ENCODE measurements at regions not wholly inside any gene's neighbourhood (a gene's known extent, or its start where the extent isn't known, plus 50 kb on each side); places are given as distances from the start of the nearest gene placed in this dataset.

GRCh38 chr13:44220948-44221347 lies 152.7 kb upstream of the SERP2 start:
- Mint-ChIP-seq H3K9me3 (no peaks in the 10 kb centered on the region), H3K27me3 (ENCODE audit: low read depth) (no peaks in the 10 kb centered on the region), H3K4me3 (no peak overlapping the region), H3K36me3 (ENCODE audit: insufficient read depth) (no peaks in the 10 kb centered on the region), H3K4me1 (ENCODE audit: low read depth) (no peaks in the 10 kb centered on the region)
- ATAC-seq (no peak), DNase-seq (no peak)

GRCh38 chr13:44221657-44222056 lies 152.0 kb upstream of the SERP2 start:
- Mint-ChIP-seq H3K9me3 (no peaks in the 10 kb centered on the region), H3K36me3 (ENCODE audit: insufficient read depth) (no peaks in the 10 kb centered on the region), H3K27me3 (ENCODE audit: low read depth) (no peaks in the 10 kb centered on the region), H3K4me1 (ENCODE audit: low read depth) (no peaks in the 10 kb centered on the region), H3K4me3 (no peak overlapping the region)
- no peak for DNase-seq
- no peak for ATAC-seq

GRCh38 chr13:44223770-44224444 lies 149.7 kb upstream of the SERP2 start:
- H3K4me1 Mint-ChIP-seq (ENCODE audit: low read depth): no peaks in the 10 kb centered on the region
- H3K36me3 Mint-ChIP-seq (ENCODE audit: insufficient read depth): no peaks in the 10 kb centered on the region

GRCh38 chr13:44224450-44225149 lies 149.0 kb upstream of the SERP2 start:
- DNase-seq (no peak), ATAC-seq (no peak)
- H3K36me3 Mint-ChIP-seq (ENCODE audit: insufficient read depth): no peaks in the 10 kb centered on the region
- no peaks in the 10 kb centered on the region for H3K27me3 Mint-ChIP-seq (ENCODE audit: low read depth)
- H3K4me3 Mint-ChIP-seq: no peak overlapping the region
- no peaks in the 10 kb centered on the region for H3K9me3 Mint-ChIP-seq
- no peaks in the 10 kb centered on the region for H3K4me1 Mint-ChIP-seq (ENCODE audit: low read depth)

More at GRCh38 chr13:44223770-44224444, 149.7 kb upstream of the SERP2 start:
- Mint-ChIP-seq H3K27me3 (ENCODE audit: low read depth) (no peaks in the 10 kb centered on the region), H3K4me3 (no peak overlapping the region), H3K9me3 (no peaks in the 10 kb centered on the region)
- DNase-seq (no peak), ATAC-seq (no peak)

- Mint-ChIP-seq H3K9me3 (no peaks in the 10 kb centered on the region), H3K4me1 (ENCODE audit: low read depth) (no peaks in the 10 kb centered on the region), H3K4me3 (no peak overlapping the region), H3K36me3 (ENCODE audit: insufficient read depth) (no peaks in the 10 kb centered on the region), H3K27me3 (ENCODE audit: low read depth) (peaks cover 7% of the 10 kb centered on the region)
- no peak for DNase-seq
- ATAC-seq: no peak
Measured at GRCh38 chr13:44229371-44230030, 144.1 kb upstream of the SERP2 start.

- H3K9me3 Mint-ChIP-seq: no peaks in the 10 kb centered on the region
- no peaks in the 10 kb centered on the region for H3K36me3 Mint-ChIP-seq (ENCODE audit: insufficient read depth)
- no peak overlapping the region for H3K4me3 Mint-ChIP-seq
- no peaks in the 10 kb centered on the region for H3K4me1 Mint-ChIP-seq (ENCODE audit: low read depth)
- peaks cover 7% of the 10 kb centered on the region for H3K27me3 Mint-ChIP-seq (ENCODE audit: low read depth)
- ATAC-seq (no peak), DNase-seq (no peak)
Measured at GRCh38 chr13:44230071-44230470, 143.6 kb upstream of the SERP2 start.

- no peak for ATAC-seq
- Mint-ChIP-seq H3K4me3 (no peak overlapping the region), H3K36me3 (ENCODE audit: insufficient read depth) (no peaks in the 10 kb centered on the region), H3K9me3 (no peaks in the 10 kb centered on the region), H3K4me1 (ENCODE audit: low read depth) (no peaks in the 10 kb centered on the region), H3K27me3 (ENCODE audit: low read depth) (peaks cover 7% of the 10 kb centered on the region)
- DNase-seq: no peak
Measured at GRCh38 chr13:44230736-44231135, 142.9 kb upstream of the SERP2 start.

- no peak for DNase-seq
- Mint-ChIP-seq H3K36me3 (ENCODE audit: insufficient read depth) (no peaks in the 10 kb centered on the region), H3K4me3 (no peak overlapping the region), H3K27me3 (ENCODE audit: low read depth) (peaks cover 7% of the 10 kb centered on the region), H3K9me3 (no peaks in the 10 kb centered on the region), H3K4me1 (ENCODE audit: low read depth) (no peaks in the 10 kb centered on the region)
- peak; percentile 54 to 77 for ATAC-seq
Measured at GRCh38 chr13:44231786-44232516, 141.7 kb upstream of the SERP2 start.

- peaks cover 6% of the 10 kb centered on the region for H3K4me1 Mint-ChIP-seq (ENCODE audit: low read depth)
- no peaks in the 10 kb centered on the region for H3K36me3 Mint-ChIP-seq (ENCODE audit: insufficient read depth)
- DNase-seq (no peak), ATAC-seq (no peak)
- peaks cover 7% of the 10 kb centered on the region for H3K27me3 Mint-ChIP-seq (ENCODE audit: low read depth)
- no peaks in the 10 kb centered on the region for H3K9me3 Mint-ChIP-seq
- no peak overlapping the region for H3K4me3 Mint-ChIP-seq
Measured at GRCh38 chr13:44232774-44233173, 140.8 kb upstream of the SERP2 start.

GRCh38 chr13:44234566-44234965 lies 139.1 kb upstream of the SERP2 start:
- Mint-ChIP-seq H3K9me3 (no peaks in the 10 kb centered on the region), H3K27me3 (ENCODE audit: low read depth) (peaks cover 9% of the 10 kb centered on the region), H3K36me3 (ENCODE audit: insufficient read depth) (no peaks in the 10 kb centered on the region), H3K4me3 (no peak overlapping the region), H3K4me1 (ENCODE audit: low read depth) (peaks cover 7% of the 10 kb centered on the region)
- no peak for ATAC-seq
- no peak for DNase-seq

- Mint-ChIP-seq H3K27me3 (ENCODE audit: low read depth) (peaks cover 9% of the 10 kb centered on the region), H3K9me3 (no peaks in the 10 kb centered on the region)
Measured at GRCh38 chr13:44236370-44236769, 137.3 kb upstream of the SERP2 start.

GRCh38 chr13:44236801-44237207 lies 136.8 kb upstream of the SERP2 start:
- Mint-ChIP-seq H3K9me3 (no peaks in the 10 kb centered on the region), H3K4me3 (no peak overlapping the region), H3K4me1 (ENCODE audit: low read depth) (peaks cover 7% of the 10 kb centered on the region), H3K36me3 (ENCODE audit: insufficient read depth) (no peaks in the 10 kb centered on the region), H3K27me3 (ENCODE audit: low read depth) (peaks cover 5% of the 10 kb centered on the region)
- ATAC-seq (no peak), DNase-seq (no peak)

More at GRCh38 chr13:44236370-44236769, 137.3 kb upstream of the SERP2 start:
- Mint-ChIP-seq H3K4me3 (no peak overlapping the region), H3K4me1 (ENCODE audit: low read depth) (peaks cover 7% of the 10 kb centered on the region), H3K36me3 (ENCODE audit: insufficient read depth) (no peaks in the 10 kb centered on the region)
- no peak for DNase-seq
- ATAC-seq: no peak

GRCh38 chr13:44237276-44237767 lies 136.3 kb upstream of the SERP2 start:
- Mint-ChIP-seq H3K4me1 (ENCODE audit: low read depth) (peaks cover 7% of the 10 kb centered on the region), H3K4me3 (no peak overlapping the region), H3K36me3 (ENCODE audit: insufficient read depth) (no peaks in the 10 kb centered on the region), H3K27me3 (ENCODE audit: low read depth) (peaks cover 4% of the 10 kb centered on the region), H3K9me3 (no peaks in the 10 kb centered on the region)
- peak; percentile 71 to 73 for ATAC-seq
- no peak for DNase-seq

GRCh38 chr13:44237881-44238421 lies 135.7 kb upstream of the SERP2 start:
- peaks cover 9% of the 10 kb centered on the region for H3K4me1 Mint-ChIP-seq (ENCODE audit: low read depth)
- H3K27me3 Mint-ChIP-seq (ENCODE audit: low read depth): peaks cover 2% of the 10 kb centered on the region
- no peak overlapping the region for H3K4me3 Mint-ChIP-seq
- no peak for DNase-seq
- no peak for ATAC-seq
- no peaks in the 10 kb centered on the region for H3K9me3 Mint-ChIP-seq
- H3K36me3 Mint-ChIP-seq (ENCODE audit: insufficient read depth): no peaks in the 10 kb centered on the region

All from activated T-cell treated with anti-CD3 and anti-CD28 coated beads, Interleukin-2, amount 50 U/mL, for 4 hours (primary cell).